Loucy (cell line): ENCODE measurements at regions not wholly inside any gene's neighbourhood (a gene's known extent, or its start where the extent isn't known, plus 50 kb on each side); places are given as distances from the start of the nearest gene placed in this dataset.
"Not testable (repeated sequence)": the region's sequence is repeated elsewhere in the genome, so short reads cannot be mapped to it uniquely, and the experiment has no call there.

Source experiments
- H2AFZ ChIP-seq: fragments of 200-600 bp; sonication (generic); 2 replicates; pipeline ENCODE4 v1.6.0; 2016; ENCODE audit warnings: antibody characterized with exemption, mild to moderate bottlenecking, low read length, moderate library complexity
- H3F3A ChIP-seq: fragments of 200-600 bp; 2 replicates; pipeline ENCODE4 v1.6.0; 2016; ENCODE audit warnings: antibody characterized with exemption, low read depth, mild to moderate bottlenecking
- H3K27me3 ChIP-seq: fragments of 200-600 bp; sonication (generic); 2 replicates; pipeline ENCODE4 v1.6.1; 2014; ENCODE audit warnings: low read length, mild to moderate bottlenecking; ENCODE audit not compliant: insufficient read depth, poor library complexity, severe bottlenecking
- H3K36me3 ChIP-seq: fragments of 200-600 bp; sonication (generic); 2 replicates; pipeline ENCODE4 v1.6.1; 2016; ENCODE audit warnings: low read length; ENCODE audit not compliant: insufficient read depth
- H3K4me1 ChIP-seq: fragments of 200-600 bp; sonication (generic); 2 replicates; pipeline ENCODE4 v1.5.1; 2014; ENCODE audit warnings: low read length, mild to moderate bottlenecking; ENCODE audit not compliant: insufficient read depth, poor library complexity, severe bottlenecking
- H3K4me2 ChIP-seq: fragments of 200-600 bp; sonication (generic); 2 replicates; pipeline ENCODE4 v1.6.0; 2014; ENCODE audit warnings: antibody characterized with exemption, low read length, low read depth, mild to moderate bottlenecking; ENCODE audit not compliant: poor library complexity, severe bottlenecking
- H3K4me3 ChIP-seq: fragments of 200-600 bp; sonication (generic); 2 replicates; pipeline ENCODE4 v1.5.1; 2014; ENCODE audit warnings: low read length, mild to moderate bottlenecking, mixed read lengths; ENCODE audit not compliant: poor library complexity, severe bottlenecking
- H3K79me2 ChIP-seq: fragments of 200-600 bp; sonication (generic); 2 replicates; pipeline ENCODE4 v1.6.1; 2014; ENCODE audit warnings: low read length; ENCODE audit not compliant: insufficient read depth
- H3K9ac ChIP-seq: fragments of 200-600 bp; sonication (generic); 2 replicates; pipeline ENCODE4 v1.6.0; 2014; ENCODE audit warnings: mild to moderate bottlenecking, low read depth, low read length, moderate library complexity; ENCODE audit not compliant: poor library complexity, severe bottlenecking
- H3K9me2 ChIP-seq: fragments of 200-600 bp; sonication (generic); replicated peaks from 2 replicates; pipeline ENCODE4 v1.6.1; 2016; ENCODE audit warnings: low read depth, low read length, mixed read lengths
- H3K9me3 ChIP-seq: fragments of 200-600 bp; sonication (generic); 2 replicates; pipeline ENCODE4 v1.6.1; 2014; ENCODE audit warnings: mild to moderate bottlenecking, antibody characterized with exemption, low read length, low read depth; ENCODE audit not compliant: insufficient read depth
- H4K20me1 ChIP-seq: fragments of 200-600 bp; sonication (generic); 2 replicates; pipeline ENCODE4 v1.6.0; 2014; ENCODE audit warnings: antibody characterized with exemption, low read length, mild to moderate bottlenecking; ENCODE audit not compliant: insufficient read depth, poor library complexity, severe bottlenecking
- EZH2phosphoT487 ChIP-seq: fragments of 200-600 bp; IDR thresholded peaks from 2 replicates; pipeline ENCODE4 v1.6.1; 2018; ENCODE audit warnings: antibody characterized with exemption, mild to moderate bottlenecking, moderate library complexity, borderline replicate concordance
- TF ChIP-seq, protein P1 (sequence below): fragments of 200-600 bp; sonication (generic); conservative IDR thresholded peaks from 2 replicates; pipeline ENCODE4 v1.5.1; 2014; ENCODE audit warnings: mild to moderate bottlenecking, antibody characterized with exemption, low read length

DNA sequence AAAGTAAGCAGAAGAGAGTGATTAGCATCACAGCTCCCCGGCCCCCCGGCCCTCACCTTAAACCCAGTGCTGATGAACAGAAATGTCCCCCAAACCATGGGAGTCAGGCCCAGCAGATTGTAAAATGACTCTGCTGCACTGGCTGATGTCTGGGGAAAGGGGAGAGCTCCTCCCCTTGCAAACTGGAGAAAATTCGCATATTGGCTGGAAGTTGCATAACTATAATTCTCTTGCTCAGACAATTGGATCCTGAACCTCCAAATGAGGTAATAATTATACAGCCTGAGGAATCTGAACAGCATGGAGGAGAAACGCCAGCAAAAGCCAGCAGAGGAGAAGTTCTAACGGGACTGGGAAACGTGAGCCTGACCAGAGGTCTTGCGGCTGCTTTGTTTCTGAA, 109.7 kb downstream of the C16orf95 start:
- Histone ChIP-seq H3K4me2 (no peak overlapping the region), H3K9me3 (no peaks in the 10 kb centered on the region), H3K79me2 (no peaks in the 10 kb centered on the region), H3K27me3 (no peaks in the 10 kb centered on the region), H3K9me2 (no peaks in the 10 kb centered on the region), H4K20me1 (no peaks in the 10 kb centered on the region), H3K9ac (no peak overlapping the region), H3K4me3 (no peak overlapping the region), H3K36me3 (no peaks in the 10 kb centered on the region), H3K4me1 (peaks cover 12% of the 10 kb centered on the region), H2AFZ (no peak overlapping the region), H3F3A (no peaks in the 10 kb centered on the region)
- no peak for TF ChIP-seq EZH2phosphoT487
- TF ChIP-seq, protein P1, sequence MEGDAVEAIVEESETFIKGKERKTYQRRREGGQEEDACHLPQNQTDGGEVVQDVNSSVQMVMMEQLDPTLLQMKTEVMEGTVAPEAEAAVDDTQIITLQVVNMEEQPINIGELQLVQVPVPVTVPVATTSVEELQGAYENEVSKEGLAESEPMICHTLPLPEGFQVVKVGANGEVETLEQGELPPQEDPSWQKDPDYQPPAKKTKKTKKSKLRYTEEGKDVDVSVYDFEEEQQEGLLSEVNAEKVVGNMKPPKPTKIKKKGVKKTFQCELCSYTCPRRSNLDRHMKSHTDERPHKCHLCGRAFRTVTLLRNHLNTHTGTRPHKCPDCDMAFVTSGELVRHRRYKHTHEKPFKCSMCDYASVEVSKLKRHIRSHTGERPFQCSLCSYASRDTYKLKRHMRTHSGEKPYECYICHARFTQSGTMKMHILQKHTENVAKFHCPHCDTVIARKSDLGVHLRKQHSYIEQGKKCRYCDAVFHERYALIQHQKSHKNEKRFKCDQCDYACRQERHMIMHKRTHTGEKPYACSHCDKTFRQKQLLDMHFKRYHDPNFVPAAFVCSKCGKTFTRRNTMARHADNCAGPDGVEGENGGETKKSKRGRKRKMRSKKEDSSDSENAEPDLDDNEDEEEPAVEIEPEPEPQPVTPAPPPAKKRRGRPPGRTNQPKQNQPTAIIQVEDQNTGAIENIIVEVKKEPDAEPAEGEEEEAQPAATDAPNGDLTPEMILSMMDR = no peak

DNA sequence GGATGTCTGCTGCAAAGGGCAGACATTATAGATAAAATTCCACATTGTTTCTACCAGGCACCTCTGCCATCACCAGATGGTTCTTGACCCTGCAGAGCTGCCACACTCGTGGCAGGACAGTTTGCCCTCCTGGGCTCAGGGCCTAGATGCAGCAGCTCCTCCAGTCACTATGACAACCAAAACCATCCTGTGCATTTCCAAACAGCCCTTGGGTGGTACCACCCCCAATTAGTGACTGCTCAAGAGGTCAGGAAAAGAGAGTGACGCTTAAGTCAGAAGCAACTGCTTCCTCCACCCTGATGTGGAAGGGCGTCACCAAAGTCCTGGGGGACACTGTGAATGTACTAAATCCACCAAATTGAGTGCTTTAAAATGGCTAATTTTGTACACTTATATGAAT, 109.2 kb downstream of the C16orf95 start:
- Histone ChIP-seq H3K4me1 (peaks cover 12% of the 10 kb centered on the region), H3K36me3 (no peaks in the 10 kb centered on the region), H3K27me3 (no peaks in the 10 kb centered on the region), H3K9me3 (no peaks in the 10 kb centered on the region), H3K9me2 (no peaks in the 10 kb centered on the region), H2AFZ (no peak overlapping the region), H3K4me3 (no peak overlapping the region), H3K79me2 (no peaks in the 10 kb centered on the region), H3K9ac (no peak overlapping the region), H3F3A (no peaks in the 10 kb centered on the region), H3K4me2 (no peak overlapping the region), H4K20me1 (no peaks in the 10 kb centered on the region)
- no peak for TF ChIP-seq EZH2phosphoT487
- TF ChIP-seq, protein P1 = no peak

DNA sequence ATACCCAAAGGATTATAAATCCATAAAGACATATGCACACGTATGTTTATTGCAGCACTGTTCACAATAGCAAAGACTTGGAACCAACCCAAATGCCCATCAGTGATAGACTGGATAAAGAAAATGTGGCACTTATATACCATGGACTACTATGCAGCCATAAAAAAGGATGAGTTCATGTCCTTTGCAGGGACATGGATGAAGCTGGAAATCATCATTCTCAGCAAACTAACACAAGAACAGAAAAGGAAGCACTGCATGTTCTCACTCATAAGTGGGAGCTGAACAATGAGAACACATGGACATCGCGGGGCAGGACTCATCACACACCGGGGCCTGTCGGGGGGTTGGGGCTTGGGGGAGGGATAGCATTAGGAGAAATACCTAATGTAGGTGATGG, 108.2 kb downstream of the C16orf95 start:
- H2AFZ ChIP-seq, H3K9me3 ChIP-seq, H3K79me2 ChIP-seq, H3K9ac ChIP-seq, H3F3A ChIP-seq, H3K36me3 ChIP-seq, H3K4me3 ChIP-seq, H3K9me2 ChIP-seq, H3K27me3 ChIP-seq, H3K4me2 ChIP-seq, H4K20me1 ChIP-seq, H3K4me1 ChIP-seq: not testable (repeated sequence)

DNA sequence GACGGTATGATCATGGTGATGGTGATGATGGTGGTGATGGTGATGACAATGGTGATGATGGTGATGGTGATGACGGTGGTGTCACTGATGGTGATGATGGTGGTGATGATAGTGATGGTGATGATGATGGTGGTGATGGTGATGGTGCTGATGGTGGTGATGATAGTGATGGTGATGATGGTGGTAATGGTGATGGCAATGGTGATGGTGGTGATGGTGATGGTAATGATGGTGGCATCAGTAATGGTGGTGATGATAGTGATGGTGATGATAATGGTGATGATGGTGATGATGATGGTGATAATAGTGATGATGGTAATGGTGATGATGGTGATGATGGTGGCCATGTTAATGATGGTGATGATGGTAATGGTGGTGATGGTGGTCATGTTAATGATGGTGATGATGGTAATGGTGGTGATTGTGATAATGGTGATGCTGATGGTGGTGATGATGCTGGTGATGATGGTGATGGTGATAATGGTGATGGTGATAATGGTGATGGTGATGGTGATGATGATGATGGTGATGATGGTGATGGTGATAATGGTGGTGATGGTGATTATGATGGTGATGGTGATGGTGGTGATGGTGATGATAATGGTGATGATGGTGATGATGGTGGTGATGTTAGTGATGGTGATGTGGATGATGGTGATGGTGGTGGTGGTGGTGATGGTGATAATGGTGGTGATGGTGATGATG, 107.2 kb downstream of the C16orf95 start:
- H3K9me3 ChIP-seq = no peaks in the 10 kb centered on the region
- TF ChIP-seq, protein P1 = no peak
- no peak for TF ChIP-seq EZH2phosphoT487
- no peaks in the 10 kb centered on the region for H3F3A ChIP-seq

More for the DNA sequence above, 107.2 kb downstream of the C16orf95 start:
- Histone ChIP-seq H2AFZ (no peak overlapping the region), H4K20me1 (no peaks in the 10 kb centered on the region), H3K9me2 (no peaks in the 10 kb centered on the region), H3K9ac (no peak overlapping the region), H3K4me1 (peaks cover 9% of the 10 kb centered on the region), H3K4me3 (no peak overlapping the region), H3K79me2 (no peaks in the 10 kb centered on the region), H3K27me3 (no peaks in the 10 kb centered on the region), H3K36me3 (no peaks in the 10 kb centered on the region), H3K4me2 (no peak overlapping the region)
